GM12873 (cell line): ENCODE measurements at regions not wholly inside any gene's neighbourhood (a gene's known extent, or its start where the extent isn't known, plus 50 kb on each side); places are given as distances from the start of the nearest gene placed in this dataset.

ENCODE experiments used
- TF ChIP-seq, protein P1 (sequence below): IDR thresholded peaks from 2 replicates; pipeline ENCODE4 v1.5.1; 2012; ENCODE audit warnings: low read depth, mild to moderate bottlenecking, moderate library complexity, low read length, control low read depth; ENCODE audit not compliant: insufficient read depth; ENCODE audit errors: missing control alignments

GRCh38 chr2:153132418-153132817, 346.1 kb downstream of the RPRM start:
- TF ChIP-seq, protein P1, sequence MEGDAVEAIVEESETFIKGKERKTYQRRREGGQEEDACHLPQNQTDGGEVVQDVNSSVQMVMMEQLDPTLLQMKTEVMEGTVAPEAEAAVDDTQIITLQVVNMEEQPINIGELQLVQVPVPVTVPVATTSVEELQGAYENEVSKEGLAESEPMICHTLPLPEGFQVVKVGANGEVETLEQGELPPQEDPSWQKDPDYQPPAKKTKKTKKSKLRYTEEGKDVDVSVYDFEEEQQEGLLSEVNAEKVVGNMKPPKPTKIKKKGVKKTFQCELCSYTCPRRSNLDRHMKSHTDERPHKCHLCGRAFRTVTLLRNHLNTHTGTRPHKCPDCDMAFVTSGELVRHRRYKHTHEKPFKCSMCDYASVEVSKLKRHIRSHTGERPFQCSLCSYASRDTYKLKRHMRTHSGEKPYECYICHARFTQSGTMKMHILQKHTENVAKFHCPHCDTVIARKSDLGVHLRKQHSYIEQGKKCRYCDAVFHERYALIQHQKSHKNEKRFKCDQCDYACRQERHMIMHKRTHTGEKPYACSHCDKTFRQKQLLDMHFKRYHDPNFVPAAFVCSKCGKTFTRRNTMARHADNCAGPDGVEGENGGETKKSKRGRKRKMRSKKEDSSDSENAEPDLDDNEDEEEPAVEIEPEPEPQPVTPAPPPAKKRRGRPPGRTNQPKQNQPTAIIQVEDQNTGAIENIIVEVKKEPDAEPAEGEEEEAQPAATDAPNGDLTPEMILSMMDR: no peak

- TF ChIP-seq, protein P1: no peak
Measured at GRCh38 chr2:153115141-153115540, 363.4 kb downstream of the RPRM start.

- TF ChIP-seq, protein P1: no peak
Measured at GRCh38 chr2:153110486-153110885, 368.1 kb downstream of the RPRM start.

DNA sequence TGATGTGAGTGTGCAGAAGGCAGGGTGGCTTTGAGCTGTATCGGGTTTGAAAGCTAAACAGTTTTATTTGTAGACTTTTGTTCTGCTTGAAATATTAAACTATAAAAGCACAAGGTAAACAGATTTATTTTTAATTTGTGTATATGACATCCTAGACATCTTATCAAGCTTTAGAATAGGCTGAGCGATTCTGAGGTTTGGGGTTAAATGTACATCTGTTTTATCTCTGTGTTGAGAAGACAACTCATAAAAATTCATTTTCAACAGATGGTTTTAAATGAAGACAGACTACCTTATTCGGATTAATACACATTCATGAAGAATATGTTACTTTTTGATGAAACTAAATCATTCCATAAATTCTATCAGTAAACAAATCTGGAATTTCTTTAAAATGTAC, 368.8 kb downstream of the RPRM start:
- TF ChIP-seq, protein P1: no peak

DNA sequence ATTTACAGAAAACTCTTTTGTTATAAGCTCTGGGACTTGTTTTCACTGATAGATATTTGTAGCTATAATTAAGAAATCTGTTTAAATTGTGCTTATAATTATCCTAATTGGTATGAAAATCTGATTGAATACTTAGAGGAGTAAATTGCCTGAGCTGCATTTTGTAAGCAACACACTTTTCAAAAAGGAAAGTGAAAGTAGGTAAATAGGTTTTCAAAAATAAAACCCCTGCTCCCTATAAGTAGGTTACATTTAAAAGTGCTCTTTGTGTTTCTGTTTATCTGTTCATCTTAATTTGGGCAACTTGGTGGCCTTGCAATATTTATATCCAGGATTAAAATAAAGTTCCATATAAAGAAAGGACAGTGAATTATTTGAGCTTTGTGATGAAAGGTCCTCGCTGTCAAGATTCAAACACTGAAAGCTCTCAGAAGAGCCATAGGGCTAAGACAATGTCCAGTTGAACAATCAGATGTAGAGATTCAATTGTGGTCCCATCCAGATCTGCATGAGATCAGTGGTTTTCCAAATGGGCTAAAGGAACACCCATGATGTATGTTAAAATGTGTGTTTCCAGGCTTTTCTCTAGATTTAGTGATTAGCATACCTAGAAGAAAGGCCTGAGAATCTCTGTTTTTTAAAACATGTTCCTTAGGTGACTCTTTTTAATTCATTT, 371.6 kb downstream of the RPRM start:
- TF ChIP-seq, protein P1: no peak

DNA sequence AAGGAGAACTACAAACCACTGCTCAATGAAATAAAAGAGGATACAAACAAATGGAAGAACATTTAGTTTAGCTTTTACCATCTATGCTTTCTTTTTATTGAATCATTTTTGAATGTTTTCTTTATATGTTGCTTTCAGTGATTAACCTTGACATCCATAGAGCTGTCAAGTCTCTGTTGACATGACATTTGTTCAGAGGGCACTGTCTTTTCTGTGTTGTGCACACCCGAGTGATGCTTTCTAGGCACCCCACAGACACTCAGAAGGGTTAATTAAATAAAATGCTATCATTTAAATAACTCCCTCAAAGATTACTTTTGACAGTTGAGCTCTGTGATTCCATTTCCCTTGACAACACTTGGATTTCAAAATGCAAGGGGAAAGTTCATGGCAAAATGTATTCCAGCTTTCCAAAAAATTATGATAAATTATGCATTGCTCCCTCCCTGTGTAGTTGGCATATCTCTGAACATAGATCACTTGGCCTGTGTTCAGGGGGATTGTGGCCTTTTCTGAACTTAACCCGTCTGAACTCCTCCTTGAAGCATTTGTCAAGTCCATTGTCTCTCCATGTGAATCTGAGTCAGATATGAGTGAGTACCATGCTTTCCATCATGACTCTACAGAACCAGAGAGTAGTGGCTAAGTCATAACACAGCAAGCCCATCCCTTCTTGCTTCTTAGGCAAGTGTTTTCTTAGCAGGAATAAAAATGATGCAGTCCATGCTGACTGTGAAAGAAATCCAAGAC, 372.6 kb downstream of the RPRM start:
- TF ChIP-seq, protein P1: no peak

- TF ChIP-seq, protein P1: no peak
Measured at GRCh38 chr2:153101187-153101586, 377.4 kb downstream of the RPRM start.
